Heart left ventricle (tissue), 13 donors: ENCODE measurements at regions not wholly inside any gene's neighbourhood (a gene's known extent, or its start where the extent isn't known, plus 50 kb on each side); places are given as distances from the start of the nearest gene placed in this dataset.

Source experiments
- CTCF ChIP-seq, 12 donors: fragments of 200-600 bp; sonication (generic) in 4 of 12; IDR thresholded peaks; one replicate each; pipeline versions ENCODE4 v1.5.0 to v1.8.0; 2018 to 2022; ENCODE audit warnings: antibody characterized with exemption in 12 of 12, mild to moderate bottlenecking in 5 of 12
- POLR2A ChIP-seq, 2 donors: fragments of 450-650 bp; IDR thresholded peaks; one replicate each; pipeline ENCODE4 v1.6.1; 2017; ENCODE audit warnings: antibody characterized with exemption in 2 of 2, mild to moderate bottlenecking in 2 of 2, moderate library complexity in 2 of 2
- donor health status: ischemic (EF 13 %, LVEDD 7.1; RV severe dilation, severe dysfunction).
- donor health status: DM: no; HTN: yes; CAD: no.
- donor health status: DM: no; HTN: no; CAD: no.
- donor health status: ischemic (EF 25% LVEDD 6.9; RV normal size, moderate dysfunction).
- donor health status: ischemic (EF 25% LVEDD 5.7; RV mildly dilated, moderate dysfunction).
- donor health status: ischemic (EF 35%, LVEDD 5.7; RV mildly dilated, moderate dysfunction).
- donor health status: nonischemic (EF 11% LVEDD 7.7; RV severe dilation, severe dysfunction).
- donor health status: DM: yes; HTN: yes; CAD: no.
- donor health status: PGD.
- donor health status: ischemic (EF 29% LVEDD 5.4; RV normal size, mild dysfunction).
- donor health status: nonischemic (EF 23%, LVEDD 6.1; RV moderate dilation, normal function).

GRCh38 chr2:163794635-163795034, 58.8 kb upstream of the FIGN start:
- TF ChIP-seq CTCF (IDR thresholded peaks at IDR 0.05) (no peak), POLR2A (IDR thresholded peaks at IDR 0.05) (no peak)
